NCI-H2081 (cell line): ENCODE measurements at regions not wholly inside any gene's neighbourhood (a gene's known extent, or its start where the extent isn't known, plus 50 kb on each side); places are given as distances from the start of the nearest gene placed in this dataset.
A peak's percentile ranks its signal among the peaks of the same experiment; 100 is the strongest.
"Not testable (repeated sequence)": the region's sequence is repeated elsewhere in the genome, so short reads cannot be mapped to it uniquely, and the experiment has no call there.

ENCODE experiments used
- DNase-seq, 2 experiments: peaks; one replicate each; lab custom pipeline; 2025; lab: John Stamatoyannopoulos, UW

GRCh38 chr10:118950997-118951637, 78.4 kb upstream of the NANOS1 start:
- DNase-seq, result peak in 1 of 2 experiments; percentile 48

GRCh38 chr10:118952493-118953295, 76.8 kb upstream of the NANOS1 start:
- no peak for DNase-seq

- no peak for DNase-seq
These were observed 75.7 kb upstream of the NANOS1 start for GRCh38 chr10:118953598-118954393.

DNA sequence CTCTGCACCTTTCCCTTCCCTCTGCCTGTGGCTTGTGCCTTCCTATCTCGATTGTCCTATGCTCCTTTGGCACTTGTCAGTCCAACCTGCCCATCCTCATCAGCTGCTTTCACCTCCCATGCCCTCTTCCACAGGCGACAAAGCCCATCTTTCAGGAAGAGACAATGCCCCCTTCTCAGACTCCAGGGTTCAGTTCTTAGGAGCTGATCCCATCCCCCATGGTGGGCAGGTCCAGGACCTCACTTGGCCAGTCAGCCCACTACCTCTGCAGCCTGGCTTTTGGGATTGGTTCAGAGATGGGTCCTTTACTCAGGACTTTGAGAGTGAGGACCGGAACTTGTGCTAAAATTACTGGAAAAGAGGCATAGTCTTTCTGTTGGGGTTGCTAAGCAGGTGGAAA, 74.0 kb upstream of the NANOS1 start:
- no peak for DNase-seq

- DNase-seq, result no peak
These were observed 73.3 kb upstream of the NANOS1 start for GRCh38 chr10:118955951-118956801.

DNA sequence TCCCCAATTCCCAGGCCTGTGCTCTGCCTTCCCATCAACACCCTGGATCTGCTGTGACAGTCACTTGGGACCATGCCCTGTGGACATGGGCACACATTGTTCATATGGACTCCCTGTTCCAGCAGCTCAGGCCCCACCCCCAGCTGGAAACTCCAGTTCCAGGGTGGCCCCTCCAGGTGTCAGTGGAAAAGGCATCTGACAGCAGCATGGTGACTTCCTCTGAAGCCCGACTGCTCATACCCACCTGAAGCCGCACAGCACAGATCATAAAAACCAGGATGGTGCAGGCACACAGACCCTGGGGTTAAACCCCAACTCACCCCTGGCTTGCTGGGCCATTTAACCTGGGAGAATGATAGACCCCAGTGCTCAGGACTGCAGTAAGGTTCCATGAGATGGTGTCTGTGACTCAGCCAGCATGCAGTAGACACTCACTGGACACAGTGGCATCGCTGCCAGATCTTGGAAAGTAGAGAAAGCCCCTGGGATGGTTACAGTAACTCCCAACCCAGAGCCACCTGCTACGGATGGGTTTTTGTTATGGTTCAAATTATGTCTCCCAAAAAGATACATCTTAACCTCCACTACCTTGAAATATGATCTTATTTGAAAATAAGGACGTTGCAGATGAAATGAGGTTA, 72.6 kb upstream of the NANOS1 start:
- no peak for DNase-seq

DNA sequence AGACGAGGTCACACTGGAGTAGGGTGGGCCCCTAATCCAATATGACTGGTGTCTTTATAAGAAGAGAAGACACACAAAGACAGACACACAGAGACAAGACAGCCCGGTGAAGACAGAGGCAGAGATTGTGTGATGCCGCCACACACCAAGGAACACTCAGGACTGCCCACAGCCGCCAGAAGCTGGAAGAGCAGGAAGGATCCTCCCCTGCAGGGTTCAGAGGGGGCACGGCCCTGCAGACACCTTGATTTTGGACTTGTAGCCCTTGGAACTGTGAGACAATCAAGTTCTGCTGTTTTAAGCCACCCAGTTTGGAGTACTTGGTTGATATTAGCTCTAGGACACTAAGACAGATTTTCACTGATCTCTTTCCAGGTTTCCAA, 72.1 kb upstream of the NANOS1 start:
- DNase-seq, result no peak

- DNase-seq, result no peak
These were observed 71.5 kb upstream of the NANOS1 start for GRCh38 chr10:118957966-118958365.

- DNase-seq, result no peak
These were observed 71.0 kb upstream of the NANOS1 start for GRCh38 chr10:118958559-118958958.

DNA sequence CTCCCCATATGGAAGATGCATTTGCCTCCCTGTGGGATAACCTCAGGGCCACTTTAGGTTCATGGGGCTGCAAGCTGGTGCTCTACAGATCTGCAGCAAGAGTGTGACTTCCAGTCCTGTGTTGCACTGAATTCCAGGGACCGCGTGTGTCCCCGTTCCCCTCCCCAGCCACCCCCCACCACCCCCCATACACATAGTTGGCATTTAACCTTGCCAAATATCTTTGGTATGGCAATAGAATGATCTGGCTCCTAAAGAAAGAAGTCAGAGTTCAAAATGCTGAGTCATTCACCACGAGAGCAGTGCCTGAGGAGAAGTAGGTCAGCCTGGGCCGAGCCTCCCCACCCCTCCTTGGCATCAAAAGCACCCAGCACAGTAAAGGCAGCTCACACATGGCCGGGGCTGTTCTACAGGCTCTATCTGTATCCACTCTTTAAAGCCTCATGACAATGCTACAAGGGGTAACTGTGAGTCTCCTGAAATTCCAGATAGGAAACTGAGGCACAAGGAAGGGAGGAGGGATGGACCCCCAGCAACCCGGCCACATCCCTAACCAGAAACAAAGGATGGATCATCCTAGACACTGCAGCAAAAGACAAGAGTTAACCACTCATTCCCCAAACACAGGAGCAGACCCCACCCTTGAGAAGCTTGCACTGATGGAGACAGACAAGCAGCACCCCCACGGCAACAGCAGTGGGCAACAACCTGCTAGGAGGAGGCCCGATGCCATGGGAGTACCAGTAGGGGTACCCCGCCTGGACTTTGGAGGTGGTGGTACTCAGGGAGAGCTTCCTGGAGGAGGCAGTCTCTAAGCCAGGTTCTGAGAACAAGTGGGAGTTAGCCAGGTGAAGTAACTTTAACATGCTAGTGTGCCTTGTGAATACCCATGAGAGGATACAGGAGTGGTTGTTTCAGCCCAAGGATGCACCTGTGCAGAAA, 70.3 kb upstream of the NANOS1 start:
- no peak for DNase-seq

- DNase-seq, result no peak
These were observed 69.1 kb upstream of the NANOS1 start for GRCh38 chr10:118960157-118961090.

GRCh38 chr10:118961436-118961835, 68.1 kb upstream of the NANOS1 start:
- DNase-seq, result no peak

DNA sequence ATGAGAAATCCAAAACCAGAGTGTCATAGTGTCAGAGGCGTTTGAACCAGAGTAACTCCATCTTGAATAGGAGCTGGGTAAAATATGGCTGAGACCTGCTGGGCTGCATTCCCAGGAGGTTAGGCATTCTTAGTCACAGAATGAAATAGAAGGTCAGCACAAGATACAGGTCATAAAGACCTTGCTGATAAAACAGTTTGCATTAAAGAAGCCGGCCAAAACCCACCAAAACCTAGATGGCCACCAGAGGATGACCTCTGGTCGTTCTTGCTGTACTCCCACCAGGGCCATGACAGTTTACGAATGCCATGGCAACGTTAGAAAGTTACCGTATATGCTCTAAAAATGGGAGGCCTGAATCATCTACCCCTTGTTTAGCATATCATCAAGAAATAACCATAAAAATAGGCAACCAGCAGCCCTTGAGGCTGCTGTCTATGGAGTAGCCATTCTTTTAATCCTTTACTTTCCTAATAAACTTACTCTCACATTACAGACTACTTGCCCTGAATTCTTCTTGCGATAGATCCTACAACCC, 67.1 kb upstream of the NANOS1 start:
- DNase-seq, result not testable (repeated sequence)

GRCh38 chr10:118963341-118963740, 66.2 kb upstream of the NANOS1 start:
- no peak for DNase-seq

DNA sequence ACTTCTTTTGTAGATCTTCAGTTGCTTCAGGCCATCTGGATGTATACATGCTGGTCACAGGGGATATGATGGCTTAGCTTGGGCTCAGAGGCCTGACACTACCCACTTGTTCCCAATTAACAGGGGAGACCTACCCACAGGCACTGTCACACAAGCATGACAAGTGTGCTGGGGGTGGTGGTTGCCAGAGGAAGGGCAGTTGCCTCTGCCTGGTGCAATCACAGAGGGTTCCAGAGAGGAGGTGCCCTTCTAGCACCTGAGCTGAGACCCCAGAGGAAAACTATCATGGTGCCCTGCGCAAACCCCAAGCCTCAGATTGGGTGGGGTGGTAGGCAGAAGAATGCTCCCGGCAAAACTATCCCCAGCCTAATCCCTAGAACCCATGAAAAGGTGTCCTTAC, 65.6 kb upstream of the NANOS1 start:
- no peak for DNase-seq

GRCh38 chr10:118964476-118964875, 65.0 kb upstream of the NANOS1 start:
- not testable (repeated sequence) for DNase-seq

DNA sequence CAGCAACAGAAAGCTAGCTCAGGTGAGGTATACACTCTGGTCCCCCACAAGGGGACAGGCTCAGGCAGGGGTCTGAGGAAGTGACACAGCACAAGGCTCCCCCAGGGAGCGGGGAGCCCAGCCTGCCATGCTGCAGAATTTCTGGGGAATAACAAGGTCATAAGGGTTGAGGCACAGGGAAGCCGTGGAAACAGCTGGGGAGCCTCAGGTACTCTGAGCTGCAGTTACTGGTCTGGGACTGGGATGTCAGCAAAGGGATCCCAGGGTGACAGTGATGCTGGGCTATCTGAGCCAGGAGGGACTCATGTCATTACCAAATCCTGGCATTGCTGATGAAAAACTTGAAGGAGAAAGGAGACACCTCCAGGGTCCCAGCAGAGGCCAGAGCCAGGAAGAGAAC, 64.4 kb upstream of the NANOS1 start:
- DNase-seq, result no peak

DNA sequence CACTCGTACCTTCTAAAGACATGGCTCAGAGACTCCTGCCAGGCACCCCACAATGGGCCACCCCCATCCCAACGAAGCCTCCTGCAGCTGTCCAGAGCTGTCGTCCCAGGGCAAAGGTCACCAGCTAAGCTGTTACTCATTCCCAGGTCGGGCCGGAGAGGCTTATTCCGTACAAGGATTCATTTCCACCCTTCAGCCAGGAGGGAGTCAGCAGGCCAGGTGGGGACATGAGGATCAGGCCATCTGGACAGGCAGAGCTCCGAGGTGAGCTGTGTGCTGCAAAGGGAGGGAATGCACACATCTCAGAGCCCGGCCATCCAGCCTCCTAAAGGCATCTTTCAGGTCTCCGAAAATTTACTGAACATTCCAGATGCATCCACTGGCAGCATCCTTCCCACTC, 63.9 kb upstream of the NANOS1 start:
- DNase-seq, result no peak
